GM10248 (cell line): ENCODE measurements at regions not wholly inside any gene's neighbourhood (a gene's known extent, or its start where the extent isn't known, plus 50 kb on each side); places are given as distances from the start of the nearest gene placed in this dataset.

Experiments
- CTCF ChIA-PET: fragments of 300-600 bp; sonication (Branson Sonifier 250); formaldehyde crosslinking; extraction: SDS; loops from one replicate; lab custom pipeline; 2021; ENCODE audit warnings: antibody characterized with exemption; lab: Yijun Ruan, JAX
- POLR2A ChIA-PET: fragments of 350-650 bp; sonication (Branson Sonifier 250); formaldehyde crosslinking; extraction: SDS; loops from one replicate; lab custom pipeline; 2020; ENCODE audit warnings: antibody characterized with exemption; lab: Yijun Ruan, JAX
- DNase-seq: peaks from one replicate; pipeline ENCODE4 v3.0.0; 2012; ENCODE audit errors: extremely low spot score
- TF ChIP-seq, protein P1 (sequence below): IDR thresholded peaks from 2 replicates; pipeline ENCODE4 v1.5.1; 2012; ENCODE audit warnings: mild to moderate bottlenecking, low read depth; ENCODE audit errors: extremely low read depth, missing control alignments, control extremely low read depth

DNA sequence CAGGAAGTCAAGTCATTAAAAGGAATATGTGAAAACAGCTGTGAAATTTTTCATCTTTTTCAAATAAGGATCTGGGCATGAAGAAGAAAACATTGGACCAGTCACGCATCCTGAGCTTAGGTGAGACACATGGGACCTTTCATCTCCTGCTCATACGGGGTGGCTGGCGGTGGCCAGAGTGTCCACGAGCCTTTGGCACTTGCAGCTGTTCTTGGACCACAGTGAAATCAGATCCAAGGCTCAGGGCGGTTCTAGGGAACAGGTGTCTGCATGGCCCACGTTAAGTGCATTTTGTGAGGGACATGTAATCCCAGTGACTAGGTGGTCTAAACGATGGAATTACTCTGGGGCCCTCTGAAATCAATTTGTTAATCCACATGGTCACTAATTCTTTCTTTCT is 212.7 kb upstream of the COPS8 start:
- TF ChIP-seq, protein P1, sequence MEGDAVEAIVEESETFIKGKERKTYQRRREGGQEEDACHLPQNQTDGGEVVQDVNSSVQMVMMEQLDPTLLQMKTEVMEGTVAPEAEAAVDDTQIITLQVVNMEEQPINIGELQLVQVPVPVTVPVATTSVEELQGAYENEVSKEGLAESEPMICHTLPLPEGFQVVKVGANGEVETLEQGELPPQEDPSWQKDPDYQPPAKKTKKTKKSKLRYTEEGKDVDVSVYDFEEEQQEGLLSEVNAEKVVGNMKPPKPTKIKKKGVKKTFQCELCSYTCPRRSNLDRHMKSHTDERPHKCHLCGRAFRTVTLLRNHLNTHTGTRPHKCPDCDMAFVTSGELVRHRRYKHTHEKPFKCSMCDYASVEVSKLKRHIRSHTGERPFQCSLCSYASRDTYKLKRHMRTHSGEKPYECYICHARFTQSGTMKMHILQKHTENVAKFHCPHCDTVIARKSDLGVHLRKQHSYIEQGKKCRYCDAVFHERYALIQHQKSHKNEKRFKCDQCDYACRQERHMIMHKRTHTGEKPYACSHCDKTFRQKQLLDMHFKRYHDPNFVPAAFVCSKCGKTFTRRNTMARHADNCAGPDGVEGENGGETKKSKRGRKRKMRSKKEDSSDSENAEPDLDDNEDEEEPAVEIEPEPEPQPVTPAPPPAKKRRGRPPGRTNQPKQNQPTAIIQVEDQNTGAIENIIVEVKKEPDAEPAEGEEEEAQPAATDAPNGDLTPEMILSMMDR: no peak
- POLR2A ChIA-PET: no interaction called here
- DNase-seq: no peak
- CTCF ChIA-PET: interaction anchor here (1.6 kb wide), 1 partner anchor 11 kb away, joined by 5 read pairs; no protein-coding TSS in a partner anchor

DNA sequence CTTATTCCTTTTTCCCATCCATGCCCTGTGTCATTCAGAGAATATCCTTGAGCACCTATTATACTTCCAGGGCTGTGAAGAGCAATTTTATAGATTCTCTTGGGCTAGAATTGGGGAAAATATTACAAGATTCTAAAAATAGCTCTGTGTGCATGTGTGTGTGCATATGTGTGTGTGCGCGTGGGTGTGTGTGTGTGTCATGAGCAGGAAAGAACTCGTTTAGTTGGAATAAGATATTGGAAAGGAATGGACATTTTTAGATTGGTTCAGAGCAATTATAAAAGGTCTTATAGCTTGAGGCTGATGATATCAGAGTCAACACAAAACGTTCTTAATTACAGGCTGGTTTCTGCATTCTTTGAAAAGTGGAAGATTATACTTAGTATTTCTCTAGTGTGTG is 212.1 kb upstream of the COPS8 start:
- ChIA-PET CTCF (interaction anchor here (1.6 kb wide), 1 partner anchor 10 kb away, joined by 5 read pairs; no protein-coding TSS in a partner anchor), POLR2A (no interaction called here)
- DNase-seq: no peak
- TF ChIP-seq, protein P1: no peak

DNA sequence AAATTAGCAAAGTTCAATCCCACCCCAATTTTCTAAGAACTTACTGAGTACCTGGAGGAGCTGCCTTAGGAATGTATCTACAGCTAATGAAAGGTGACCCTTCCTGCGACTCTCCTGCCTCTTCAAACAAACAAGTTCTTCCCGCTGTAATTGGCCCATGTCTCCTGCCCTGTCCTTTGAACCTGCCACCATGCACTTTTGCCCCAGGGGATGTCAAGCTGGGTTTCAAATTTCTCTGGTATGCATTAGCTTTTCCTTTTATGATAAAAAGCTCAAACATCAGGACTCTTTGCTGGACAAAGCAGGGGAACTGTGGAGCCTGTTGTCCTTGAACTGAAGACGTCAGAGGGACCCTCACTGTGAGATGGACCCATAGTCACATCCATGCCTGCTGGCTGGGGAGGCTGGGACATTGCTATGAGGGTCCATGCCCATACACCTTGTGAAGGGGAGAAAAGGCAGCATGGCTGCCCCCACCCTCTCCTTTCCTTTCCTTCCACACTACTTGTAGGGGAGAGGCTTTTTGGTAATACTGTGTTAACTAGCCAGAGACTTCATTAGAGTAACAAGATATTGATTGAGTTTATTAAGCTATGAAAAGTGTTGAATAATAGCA is 210.7 kb upstream of the COPS8 start:
- ChIA-PET CTCF (interaction anchor here (0.9 kb wide), 2 partner anchors 10 to 43 kb away, joined by 3 read pairs; no protein-coding TSS in a partner anchor), POLR2A (no interaction called here)
- DNase-seq: no peak
- TF ChIP-seq, protein P1: no peak

DNA sequence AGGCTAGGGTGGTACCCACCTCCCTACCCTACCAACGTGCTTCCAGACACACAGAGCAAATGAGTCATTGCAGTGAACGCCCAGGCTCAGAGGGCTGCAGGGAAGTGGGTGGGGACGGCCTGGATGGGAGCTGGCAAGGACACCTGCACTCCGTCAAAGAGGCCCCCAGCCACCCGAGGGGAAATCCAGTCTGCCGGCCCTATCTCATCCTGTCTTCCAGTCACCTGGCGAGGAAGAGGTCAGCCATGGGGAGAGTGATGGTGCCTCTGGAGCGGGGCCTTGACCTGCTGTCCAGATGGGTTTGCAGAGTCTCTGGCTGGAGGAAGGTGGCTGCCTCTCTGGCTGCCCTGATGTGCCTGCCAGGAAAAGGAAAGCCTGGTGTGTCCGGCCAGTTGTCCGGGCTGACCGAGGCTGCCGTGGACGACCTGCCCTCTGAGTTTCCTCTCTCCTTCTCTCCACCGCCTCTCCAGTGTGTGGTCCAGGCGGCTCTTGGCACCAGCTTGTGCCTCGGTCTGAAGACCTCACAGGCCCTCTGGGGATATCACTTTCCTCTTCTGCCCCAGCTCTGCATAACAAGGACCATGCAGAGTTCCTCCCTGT is 209.7 kb upstream of the COPS8 start:
- TF ChIP-seq, protein P1: no peak
- CTCF ChIA-PET: interaction anchor here (0.9 kb wide), 1 partner anchor 44 kb away, joined by 3 read pairs; no protein-coding TSS in a partner anchor
- POLR2A ChIA-PET: no interaction called here
- no peak for DNase-seq

DNA sequence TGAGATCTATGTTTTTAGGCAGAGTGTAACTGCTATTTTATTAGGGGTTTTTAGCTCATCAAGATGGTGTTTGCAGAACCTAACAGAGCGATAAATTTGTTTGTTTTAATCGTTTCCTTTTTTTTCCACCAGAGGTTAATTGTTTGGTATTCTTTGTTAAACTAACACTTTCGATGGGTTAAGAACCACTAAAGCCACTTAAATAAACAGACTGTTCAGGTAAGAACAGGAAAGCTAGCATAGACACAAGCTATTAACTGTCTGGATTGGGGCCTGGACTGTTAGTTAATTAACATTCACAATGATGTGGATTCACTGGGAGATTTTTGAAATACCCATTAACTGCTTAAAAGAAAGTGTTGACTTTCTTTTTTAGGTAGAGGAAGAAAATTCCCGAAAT is 209.0 kb upstream of the COPS8 start:
- TF ChIP-seq, protein P1: no peak
- POLR2A ChIA-PET: no interaction called here
- DNase-seq: no peak
- CTCF ChIA-PET: no interaction called here

DNA sequence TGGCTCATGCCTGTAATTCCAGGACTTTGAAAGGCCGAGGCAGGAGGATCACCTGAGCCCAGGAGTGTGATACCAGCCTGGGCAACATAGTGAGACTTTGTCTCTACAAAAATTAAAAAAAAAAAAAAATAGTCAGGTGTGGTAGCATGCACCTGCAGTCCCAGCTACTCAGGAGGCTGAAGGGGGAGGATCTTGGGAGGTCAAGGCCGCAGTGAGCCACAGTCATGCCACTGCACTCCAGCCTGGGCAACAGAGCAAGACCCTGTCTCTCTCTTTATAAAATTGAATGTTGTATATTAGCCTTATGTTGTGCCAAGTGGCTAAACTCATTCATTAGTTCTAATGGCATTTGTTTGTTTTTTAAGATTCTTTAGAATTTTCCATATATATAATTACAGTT is 207.7 kb upstream of the COPS8 start:
- TF ChIP-seq, protein P1: no peak
- POLR2A ChIA-PET: no interaction called here
- DNase-seq: no peak
- CTCF ChIA-PET: no interaction called here
